Activated CD8-positive, alpha-beta T cell treated with anti-CD3 and anti-CD28 coated beads, Interleukin-2, amount 10 ng/mL, durations not matched to agents 7 days and 5 days (primary cell): ENCODE measurements at regions not wholly inside any gene's neighbourhood (a gene's known extent, or its start where the extent isn't known, plus 50 kb on each side); places are given as distances from the start of the nearest gene placed in this dataset.

Experiments used
- ATAC-seq: fragments of 150-1000 bp; cut with Tn5 transposase; one replicate; pipeline ENCODE4 v1.10.0; 2021; ENCODE audit warnings: moderate library complexity
- CTCF ChIA-PET: fragments of 350-600 bp; sonication (Branson Sonifier 250); formaldehyde crosslinking; loops from one replicate; lab custom pipeline; 2021; ENCODE audit warnings: antibody characterized with exemption; lab: Charles Lee
- POLR2A ChIA-PET: fragments of 350-600 bp; sonication (Branson Sonifier 250); formaldehyde crosslinking; loops from one replicate; lab custom pipeline; 2021; ENCODE audit warnings: antibody characterized with exemption; lab: Charles Lee
- DNase-seq: peaks from one replicate; pipeline ENCODE4 v3.0.0-alpha.2; 2020
- H3K27ac Mint-ChIP-seq: one replicate; pipeline ENCODE4 v1.8.0; 2021; ENCODE audit warnings: mild to moderate bottlenecking, mixed read lengths
- H3K27me3 Mint-ChIP-seq: one replicate; pipeline ENCODE4 v1.8.0; 2021; ENCODE audit warnings: low read depth, mixed read lengths
- H3K36me3 Mint-ChIP-seq: one replicate; pipeline ENCODE4 v1.8.0; 2021; ENCODE audit warnings: low read depth, mixed read lengths
- H3K4me1 Mint-ChIP-seq: one replicate; pipeline ENCODE4 v1.8.0; 2021; ENCODE audit warnings: low read depth, mixed read lengths
- H3K4me3 Mint-ChIP-seq: one replicate; pipeline ENCODE4 v1.8.0; 2021; ENCODE audit warnings: mild to moderate bottlenecking, mixed read lengths
- H3K9me3 Mint-ChIP-seq: one replicate; pipeline ENCODE4 v1.8.0; 2022; ENCODE audit warnings: mixed read lengths; ENCODE audit not compliant: insufficient read depth

- ChIA-PET POLR2A (no interaction called here), CTCF (no interaction called here)
- Mint-ChIP-seq H3K27me3 (no peaks in the 10 kb centered on the region), H3K4me3 (no peak overlapping the region), H3K4me1 (no peaks in the 10 kb centered on the region), H3K36me3 (no peaks in the 10 kb centered on the region), H3K9me3 (peaks cover 4% of the 10 kb centered on the region), H3K27ac (no peak overlapping the region)
- ATAC-seq (no peak), DNase-seq (no peak)
Observed at GRCh38 chr13:64767054-64767453, 2463.1 kb downstream of the PCDH9 start.

DNA sequence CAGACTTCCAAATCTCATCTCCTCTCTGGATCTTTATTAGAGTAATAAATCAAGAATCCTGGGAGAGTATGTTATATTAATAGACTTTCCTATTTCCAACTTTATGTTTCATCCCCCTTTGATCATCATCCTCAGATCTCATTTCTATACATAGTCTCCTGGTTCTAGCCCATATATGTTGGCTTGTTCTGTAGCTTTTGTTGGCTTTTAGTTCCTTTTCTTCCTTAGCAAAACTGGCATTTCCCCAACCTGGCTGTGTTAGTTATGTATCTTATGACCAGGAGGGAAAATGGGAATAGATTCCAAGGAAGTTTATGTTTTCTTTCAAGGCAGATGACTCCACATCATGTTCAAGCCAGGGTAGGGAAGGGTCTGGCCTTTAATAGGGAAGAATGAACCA, 2464.5 kb downstream of the PCDH9 start:
- ChIA-PET POLR2A (no interaction called here), CTCF (no interaction called here)
- Mint-ChIP-seq H3K27me3 (no peaks in the 10 kb centered on the region), H3K27ac (no peak overlapping the region), H3K4me1 (no peaks in the 10 kb centered on the region), H3K9me3 (peaks cover 9% of the 10 kb centered on the region), H3K4me3 (no peak overlapping the region), H3K36me3 (no peaks in the 10 kb centered on the region)
- ATAC-seq, result no peak
- no peak for DNase-seq

GRCh38 chr13:64758521-64759244, 2471.5 kb downstream of the PCDH9 start:
- ChIA-PET CTCF (no interaction called here), POLR2A (no interaction called here)
- no peak for DNase-seq
- Mint-ChIP-seq H3K27me3 (no peaks in the 10 kb centered on the region), H3K9me3 (peaks cover 29% of the 10 kb centered on the region), H3K4me3 (no peak overlapping the region), H3K27ac (no peak overlapping the region), H3K4me1 (no peaks in the 10 kb centered on the region), H3K36me3 (no peaks in the 10 kb centered on the region)
- no peak for ATAC-seq

DNA sequence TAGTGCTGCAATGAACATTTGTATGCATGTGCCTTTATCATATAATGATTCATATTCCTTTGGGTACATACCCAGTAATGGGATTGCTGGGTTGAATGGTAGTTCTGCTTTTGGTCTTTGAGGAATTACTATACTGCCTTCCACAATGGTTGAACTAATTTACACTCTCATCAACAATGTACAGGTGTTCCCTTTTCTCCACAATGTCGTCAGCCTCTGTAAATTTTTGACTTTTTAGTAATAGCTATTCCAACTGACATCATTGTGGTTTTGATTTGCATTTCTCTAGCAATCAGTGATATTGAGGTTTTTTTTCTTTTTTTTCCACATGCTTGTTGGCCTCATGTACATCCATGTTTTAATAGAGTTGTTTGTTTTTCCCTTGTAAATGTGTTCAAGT, 2473.5 kb downstream of the PCDH9 start:
- ATAC-seq (no peak), DNase-seq (no peak)
- H3K27ac Mint-ChIP-seq, result no peak overlapping the region
- ChIA-PET CTCF (no interaction called here), POLR2A (no interaction called here)
- no peaks in the 10 kb centered on the region for H3K4me1 Mint-ChIP-seq
- peaks cover 29% of the 10 kb centered on the region for H3K9me3 Mint-ChIP-seq
- no peaks in the 10 kb centered on the region for H3K27me3 Mint-ChIP-seq
- H3K4me3 Mint-ChIP-seq, result no peak overlapping the region
- H3K36me3 Mint-ChIP-seq, result no peaks in the 10 kb centered on the region

GRCh38 chr13:64755961-64756360, 2474.2 kb downstream of the PCDH9 start:
- POLR2A ChIA-PET, result no interaction called here
- no peaks in the 10 kb centered on the region for H3K27me3 Mint-ChIP-seq
- no peak overlapping the region for H3K27ac Mint-ChIP-seq
- DNase-seq (no peak), ATAC-seq (no peak)
- no peaks in the 10 kb centered on the region for H3K4me1 Mint-ChIP-seq
- H3K36me3 Mint-ChIP-seq, result no peaks in the 10 kb centered on the region
- no peak overlapping the region for H3K4me3 Mint-ChIP-seq
- peaks cover 29% of the 10 kb centered on the region for H3K9me3 Mint-ChIP-seq
- CTCF ChIA-PET, result no interaction called here

DNA sequence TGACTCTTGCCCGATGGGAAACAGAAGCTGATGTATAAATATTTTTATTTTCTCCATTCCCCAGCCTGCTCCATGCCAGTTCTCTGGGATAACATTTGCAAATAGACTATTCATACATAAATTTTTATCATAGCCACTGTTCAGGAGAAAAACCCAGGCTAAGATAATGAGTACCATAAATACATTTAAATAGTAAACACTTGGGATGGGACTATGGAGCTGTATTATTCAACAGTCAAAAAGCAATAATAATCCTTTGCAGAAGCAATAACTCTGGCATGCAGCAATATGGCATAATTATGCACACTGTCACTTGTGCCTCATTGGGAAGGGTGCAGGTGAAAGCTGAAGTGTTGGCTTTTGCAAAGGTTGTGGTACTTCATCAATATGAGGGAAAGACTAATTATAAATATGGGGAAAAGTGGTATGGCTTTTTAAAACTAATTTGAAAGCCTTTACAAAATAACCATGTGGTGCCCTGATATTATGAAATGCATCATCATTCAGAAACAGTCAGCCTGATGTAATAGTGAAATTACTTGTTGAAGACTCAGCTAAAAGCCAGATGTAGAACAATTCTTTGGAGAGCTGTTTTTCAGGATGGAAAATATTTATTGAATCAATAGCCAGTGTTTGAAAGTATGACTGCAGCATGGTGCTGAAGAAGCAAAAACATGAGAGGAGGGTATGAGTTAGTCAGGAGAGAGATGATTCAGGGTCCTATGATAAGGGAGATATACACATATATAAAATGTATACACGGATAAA, 2476.7 kb downstream of the PCDH9 start:
- no peak for DNase-seq
- ATAC-seq, result no peak
- Mint-ChIP-seq H3K4me3 (no peak overlapping the region), H3K9me3 (peaks cover 7% of the 10 kb centered on the region), H3K4me1 (no peaks in the 10 kb centered on the region), H3K27ac (no peak overlapping the region), H3K36me3 (no peaks in the 10 kb centered on the region), H3K27me3 (no peaks in the 10 kb centered on the region)
- CTCF ChIA-PET, result no interaction called here
- POLR2A ChIA-PET, result no interaction called here

- no peak for DNase-seq
- no peak overlapping the region for H3K27ac Mint-ChIP-seq
- POLR2A ChIA-PET, result no interaction called here
- no peaks in the 10 kb centered on the region for H3K27me3 Mint-ChIP-seq
- H3K4me3 Mint-ChIP-seq, result no peak overlapping the region
- ATAC-seq, result no peak
- H3K36me3 Mint-ChIP-seq, result no peaks in the 10 kb centered on the region
- CTCF ChIA-PET, result no interaction called here
- peaks cover 4% of the 10 kb centered on the region for H3K9me3 Mint-ChIP-seq
- no peaks in the 10 kb centered on the region for H3K4me1 Mint-ChIP-seq
Observed at GRCh38 chr13:64749301-64749700, 2480.8 kb downstream of the PCDH9 start.

DNA sequence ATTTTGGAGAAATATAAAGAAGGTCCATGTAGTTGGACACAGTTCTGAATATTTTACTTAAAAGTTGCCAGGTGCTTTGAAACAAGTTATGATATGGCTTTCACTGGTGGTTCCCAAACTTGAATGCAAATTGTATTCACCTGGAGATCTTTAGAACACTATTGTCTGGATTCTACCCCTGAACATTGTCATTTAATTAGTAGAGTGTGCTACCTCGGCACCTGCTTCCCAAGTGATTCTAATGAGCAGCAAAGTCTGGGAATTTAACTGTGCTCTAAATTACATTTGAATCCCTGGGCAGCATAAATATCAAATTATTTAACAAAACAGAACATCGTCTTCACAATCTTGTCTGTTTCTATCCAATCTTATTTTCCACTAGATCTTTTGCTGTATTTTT, 2483.3 kb downstream of the PCDH9 start:
- ChIA-PET POLR2A (no interaction called here), CTCF (no interaction called here)
- DNase-seq (no peak), ATAC-seq (no peak)
- no peak overlapping the region for H3K4me3 Mint-ChIP-seq
- H3K4me1 Mint-ChIP-seq, result no peaks in the 10 kb centered on the region
- H3K9me3 Mint-ChIP-seq, result peaks cover 15% of the 10 kb centered on the region
- no peaks in the 10 kb centered on the region for H3K36me3 Mint-ChIP-seq
- no peaks in the 10 kb centered on the region for H3K27me3 Mint-ChIP-seq
- no peak overlapping the region for H3K27ac Mint-ChIP-seq

DNA sequence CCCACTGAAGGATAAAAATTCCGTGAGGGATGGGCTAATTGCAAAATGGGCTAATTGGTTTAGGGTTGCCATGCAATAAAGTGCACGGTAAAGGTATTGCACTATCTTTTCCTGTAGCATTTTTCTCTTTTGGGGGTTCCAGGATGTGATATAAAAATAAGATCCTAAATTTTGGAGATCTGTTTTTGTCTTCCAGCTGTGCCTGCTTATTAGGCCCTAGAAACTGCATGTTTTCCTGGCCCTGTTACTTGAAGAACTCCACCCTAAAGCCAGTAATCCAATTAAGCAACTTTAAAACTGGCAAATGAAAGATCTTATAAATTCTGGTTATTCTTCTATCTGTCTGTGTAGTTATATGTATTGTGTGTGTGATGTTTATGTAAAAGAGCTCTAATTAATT, 2489.6 kb downstream of the PCDH9 start:
- Mint-ChIP-seq H3K27me3 (no peaks in the 10 kb centered on the region), H3K4me1 (no peaks in the 10 kb centered on the region), H3K36me3 (no peaks in the 10 kb centered on the region), H3K4me3 (no peak overlapping the region), H3K27ac (no peak overlapping the region), H3K9me3 (peaks cover 32% of the 10 kb centered on the region)
- DNase-seq (no peak), ATAC-seq (no peak)
- CTCF ChIA-PET, result no interaction called here
- POLR2A ChIA-PET, result no interaction called here

GRCh38 chr13:64725492-64725891, 2504.6 kb downstream of the PCDH9 start:
- Mint-ChIP-seq H3K4me3 (no peak overlapping the region), H3K9me3 (no peaks in the 10 kb centered on the region), H3K4me1 (no peaks in the 10 kb centered on the region), H3K27me3 (no peaks in the 10 kb centered on the region), H3K36me3 (no peaks in the 10 kb centered on the region), H3K27ac (no peak overlapping the region)
- no peak for ATAC-seq
- POLR2A ChIA-PET, result no interaction called here
- no peak for DNase-seq
- CTCF ChIA-PET, result no interaction called here

- Mint-ChIP-seq H3K27me3 (no peaks in the 10 kb centered on the region), H3K4me3 (no peak overlapping the region), H3K9me3 (no peaks in the 10 kb centered on the region), H3K4me1 (no peaks in the 10 kb centered on the region), H3K36me3 (no peaks in the 10 kb centered on the region), H3K27ac (no peak overlapping the region)
- CTCF ChIA-PET, result no interaction called here
- DNase-seq (no peak), ATAC-seq (no peak)
- POLR2A ChIA-PET, result no interaction called here
Observed at GRCh38 chr13:64723724-64724123, 2506.4 kb downstream of the PCDH9 start.

DNA sequence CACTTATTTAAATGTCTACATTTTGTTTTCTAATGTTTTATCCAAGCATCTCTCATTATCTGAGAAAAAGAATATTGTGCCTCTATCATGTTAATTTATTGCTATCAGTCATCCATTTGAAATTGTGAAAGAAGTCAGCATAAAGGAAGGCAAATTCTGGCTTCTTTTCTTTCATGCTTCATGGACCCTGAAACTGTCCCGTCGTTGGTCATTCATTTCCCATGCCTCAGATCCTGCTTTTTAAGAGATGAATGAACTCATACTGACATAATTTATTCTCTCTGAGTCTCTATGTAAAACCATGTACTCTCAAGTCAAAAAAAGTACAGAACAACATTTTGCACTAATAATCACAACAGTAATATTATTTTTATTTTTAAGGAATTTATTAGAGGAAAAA, 2512.0 kb downstream of the PCDH9 start:
- no peaks in the 10 kb centered on the region for H3K36me3 Mint-ChIP-seq

More for the DNA sequence above, 2512.0 kb downstream of the PCDH9 start:
- DNase-seq, result no peak
- ChIA-PET POLR2A (no interaction called here), CTCF (no interaction called here)
- Mint-ChIP-seq H3K4me3 (no peak overlapping the region), H3K27me3 (no peaks in the 10 kb centered on the region), H3K4me1 (no peaks in the 10 kb centered on the region), H3K9me3 (peaks cover 6% of the 10 kb centered on the region), H3K27ac (no peak overlapping the region)
- no peak for ATAC-seq
